SK-N-SH treated with all-trans-retinoic acid at 6 μM for 48 hours (cell line): ENCODE measurements at regions not wholly inside any gene's neighbourhood (a gene's known extent, or its start where the extent isn't known, plus 50 kb on each side); places are given as distances from the start of the nearest gene placed in this dataset.

Experiments used
- ATAC-seq: fragments of 200-7000 bp; cut with Tn5 transposase; 3 replicates; pipeline ENCODE4 v1.9.1; 2020; ENCODE audit warnings: mild to moderate bottlenecking, moderate library complexity
- ARNTL ChIP-seq: fragments of 450-650 bp; formaldehyde crosslinking; IDR thresholded peaks from 2 replicates; pipeline ENCODE4 v1.5.0; 2020; ENCODE audit warnings: low read depth, mild to moderate bottlenecking, moderate library complexity, borderline replicate concordance
- BACH2 ChIP-seq: fragments of 250-450 bp; sonication (Bioruptor Pico); IDR thresholded peaks from 2 replicates; pipeline ENCODE4 v1.9.0; 2021; ENCODE audit warnings: mild to moderate bottlenecking, borderline replicate concordance
- CSDC2 ChIP-seq: fragments of 250-450 bp; sonication (Bioruptor Pico); IDR thresholded peaks from 2 replicates; pipeline ENCODE4 v1.5.0; 2020; ENCODE audit warnings: mild to moderate bottlenecking, moderate library complexity
- ESRRG ChIP-seq: fragments of 250-450 bp; sonication (Bioruptor Pico); IDR thresholded peaks from 2 replicates; pipeline ENCODE4 v1.6.1; 2021; ENCODE audit warnings: mild to moderate bottlenecking
- GLIS3 ChIP-seq: fragments of 250-450 bp; sonication (Bioruptor Pico); IDR thresholded peaks from 2 replicates; pipeline ENCODE4 v1.5.0; 2020; ENCODE audit warnings: mild to moderate bottlenecking, moderate library complexity
- OSR1 ChIP-seq: fragments of 250-450 bp; sonication (Bioruptor Pico); IDR thresholded peaks from 2 replicates; pipeline ENCODE4 v1.8.0; 2022; ENCODE audit warnings: moderate library complexity, mild to moderate bottlenecking, inconsistent platforms
- PATZ1 ChIP-seq: fragments of 250-450 bp; sonication (Bioruptor Pico); IDR thresholded peaks from 2 replicates; pipeline ENCODE4 v1.8.0; 2020; ENCODE audit warnings: mild to moderate bottlenecking, moderate library complexity, borderline replicate concordance
- PPARA ChIP-seq: fragments of 250-450 bp; sonication (Bioruptor Pico); IDR thresholded peaks from 2 replicates; pipeline ENCODE4 v1.5.0; 2020; ENCODE audit warnings: mild to moderate bottlenecking, borderline replicate concordance
- RARB ChIP-seq: fragments of 250-450 bp; sonication (Bioruptor Pico); IDR thresholded peaks from 2 replicates; pipeline ENCODE4 v1.8.0; 2021; ENCODE audit warnings: mild to moderate bottlenecking, moderate library complexity
- SNAI2 ChIP-seq: fragments of 250-450 bp; sonication (Bioruptor Pico); IDR thresholded peaks from 2 replicates; pipeline ENCODE4 v1.5.0; 2020; ENCODE audit warnings: mild to moderate bottlenecking, moderate library complexity
- TCF4 ChIP-seq: fragments of 250-450 bp; sonication (Bioruptor Pico); IDR thresholded peaks from 2 replicates; pipeline ENCODE4 v1.8.0; 2021; ENCODE audit warnings: mild to moderate bottlenecking, moderate library complexity, borderline replicate concordance
- TOX ChIP-seq: fragments of 250-450 bp; sonication (Bioruptor Pico); IDR thresholded peaks from 2 replicates; pipeline ENCODE4 v1.8.0; 2021; ENCODE audit warnings: mild to moderate bottlenecking, moderate library complexity, borderline replicate concordance
- TSHZ2 ChIP-seq: fragments of 250-450 bp; sonication (Bioruptor Pico); IDR thresholded peaks from 2 replicates; pipeline ENCODE4 v1.5.0; 2020; ENCODE audit warnings: mild to moderate bottlenecking, moderate library complexity
- ZC3H10 ChIP-seq: fragments of 250-450 bp; sonication (Bioruptor Pico); IDR thresholded peaks from 2 replicates; pipeline ENCODE4 v1.5.1; 2021; ENCODE audit warnings: mild to moderate bottlenecking, moderate library complexity
- ZFP3 ChIP-seq: fragments of 250-450 bp; sonication (Bioruptor Pico); IDR thresholded peaks from 2 replicates; pipeline ENCODE4 v1.5.0; 2020; ENCODE audit warnings: mild to moderate bottlenecking, moderate library complexity
- ZFP30 ChIP-seq: fragments of 450-650 bp; formaldehyde crosslinking; IDR thresholded peaks from 2 replicates; pipeline ENCODE4 v1.5.0; 2022; ENCODE audit warnings: mild to moderate bottlenecking, moderate library complexity
- ZNF565 ChIP-seq: fragments of 450-650 bp; formaldehyde crosslinking; conservative IDR thresholded peaks from 2 replicates; pipeline ENCODE4 v1.5.0; 2020; ENCODE audit warnings: low read depth, mild to moderate bottlenecking, moderate library complexity
- ZNF70 ChIP-seq: fragments of 450-650 bp; formaldehyde crosslinking; IDR thresholded peaks from 2 replicates; pipeline ENCODE4 v1.5.0; 2020; ENCODE audit warnings: mild to moderate bottlenecking, moderate library complexity
- ZNF8 ChIP-seq: fragments of 450-650 bp; formaldehyde crosslinking; IDR thresholded peaks from 2 replicates; pipeline ENCODE4 v1.5.0; 2020; ENCODE audit warnings: mild to moderate bottlenecking, moderate library complexity
- TF ChIP-seq, protein P1 (sequence below): fragments of 250-450 bp; sonication (Bioruptor Pico); IDR thresholded peaks from 2 replicates; pipeline ENCODE4 v1.5.1; 2020; ENCODE audit warnings: low read depth, mild to moderate bottlenecking, moderate library complexity
- TF ChIP-seq, protein P2 (sequence below): fragments of 250-450 bp; sonication (Bioruptor Pico); IDR thresholded peaks from 2 replicates; pipeline ENCODE4 v1.5.1; 2021; ENCODE audit warnings: mild to moderate bottlenecking, moderate library complexity
- TF ChIP-seq, protein P3 (sequence below): fragments of 250-450 bp; sonication (Bioruptor Pico); IDR thresholded peaks from 2 replicates; pipeline ENCODE4 v1.8.0; 2021; ENCODE audit warnings: low read depth, mild to moderate bottlenecking, moderate library complexity, borderline replicate concordance

- no peak for ATAC-seq
- TF ChIP-seq, protein P1, sequence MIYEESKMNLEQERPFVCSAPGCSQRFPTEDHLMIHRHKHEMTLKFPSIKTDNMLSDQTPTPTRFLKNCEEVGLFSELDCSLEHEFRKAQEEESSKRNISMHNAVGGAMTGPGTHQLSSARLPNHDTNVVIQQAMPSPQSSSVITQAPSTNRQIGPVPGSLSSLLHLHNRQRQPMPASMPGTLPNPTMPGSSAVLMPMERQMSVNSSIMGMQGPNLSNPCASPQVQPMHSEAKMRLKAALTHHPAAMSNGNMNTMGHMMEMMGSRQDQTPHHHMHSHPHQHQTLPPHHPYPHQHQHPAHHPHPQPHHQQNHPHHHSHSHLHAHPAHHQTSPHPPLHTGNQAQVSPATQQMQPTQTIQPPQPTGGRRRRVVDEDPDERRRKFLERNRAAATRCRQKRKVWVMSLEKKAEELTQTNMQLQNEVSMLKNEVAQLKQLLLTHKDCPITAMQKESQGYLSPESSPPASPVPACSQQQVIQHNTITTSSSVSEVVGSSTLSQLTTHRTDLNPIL (CRISPR knock-in tag) = no peak
- TF ChIP-seq BACH2 (no peak), CSDC2 (CRISPR knock-in tag) (no peak), SNAI2 (CRISPR knock-in tag) (no peak), RARB (CRISPR knock-in tag) (no peak), ZC3H10 (no peak), TCF4 (CRISPR knock-in tag) (no peak), ZNF565 (CRISPR knock-in tag) (no peak), ARNTL (CRISPR knock-in tag) (no peak), ZFP30 (CRISPR knock-in tag) (no peak), OSR1 (CRISPR knock-in tag) (no peak), ZNF8 (CRISPR knock-in tag) (no peak), ZFP3 (no peak), PATZ1 (no peak), PPARA (no peak)
- TF ChIP-seq, protein P2, sequence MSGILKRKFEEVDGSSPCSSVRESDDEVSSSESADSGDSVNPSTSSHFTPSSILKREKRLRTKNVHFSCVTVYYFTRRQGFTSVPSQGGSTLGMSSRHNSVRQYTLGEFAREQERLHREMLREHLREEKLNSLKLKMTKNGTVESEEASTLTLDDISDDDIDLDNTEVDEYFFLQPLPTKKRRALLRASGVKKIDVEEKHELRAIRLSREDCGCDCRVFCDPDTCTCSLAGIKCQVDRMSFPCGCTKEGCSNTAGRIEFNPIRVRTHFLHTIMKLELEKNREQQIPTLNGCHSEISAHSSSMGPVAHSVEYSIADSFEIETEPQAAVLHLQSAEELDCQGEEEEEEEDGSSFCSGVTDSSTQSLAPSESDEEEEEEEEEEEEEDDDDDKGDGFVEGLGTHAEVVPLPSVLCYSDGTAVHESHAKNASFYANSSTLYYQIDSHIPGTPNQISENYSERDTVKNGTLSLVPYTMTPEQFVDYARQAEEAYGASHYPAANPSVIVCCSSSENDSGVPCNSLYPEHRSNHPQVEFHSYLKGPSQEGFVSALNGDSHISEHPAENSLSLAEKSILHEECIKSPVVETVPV (CRISPR knock-in tag) = no peak
Observed at GRCh38 chr21:27021801-27022200, 54.9 kb upstream of the ADAMTS5 start.

DNA sequence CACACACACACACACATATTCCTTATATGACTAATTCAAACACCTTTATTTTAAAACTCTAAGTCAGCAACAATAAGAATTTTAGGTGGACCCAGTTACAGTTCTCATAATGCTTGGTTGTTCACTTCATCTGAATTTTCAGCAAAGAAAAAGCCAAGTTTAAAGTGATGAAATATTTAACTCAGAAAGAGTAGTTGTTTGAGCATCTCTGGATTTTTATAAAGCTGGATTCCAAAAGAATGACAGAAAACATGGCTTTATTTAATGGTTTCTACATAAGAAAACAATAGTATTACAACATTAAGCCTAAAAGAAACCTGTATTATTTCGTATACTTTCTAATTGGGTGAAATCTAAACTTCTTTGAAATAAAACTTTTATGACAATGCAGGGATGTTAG, 54.2 kb upstream of the ADAMTS5 start:
- no peak for ATAC-seq
- TF ChIP-seq ZC3H10 (no peak), ZNF70 (no peak), OSR1 (CRISPR knock-in tag) (no peak), ARNTL (CRISPR knock-in tag) (no peak), TCF4 (CRISPR knock-in tag) (no peak), ESRRG (CRISPR knock-in tag) (no peak), RARB (CRISPR knock-in tag) (no peak), PATZ1 (no peak), ZNF8 (CRISPR knock-in tag) (no peak)
- TF ChIP-seq, protein P2 (CRISPR knock-in tag) = no peak

DNA sequence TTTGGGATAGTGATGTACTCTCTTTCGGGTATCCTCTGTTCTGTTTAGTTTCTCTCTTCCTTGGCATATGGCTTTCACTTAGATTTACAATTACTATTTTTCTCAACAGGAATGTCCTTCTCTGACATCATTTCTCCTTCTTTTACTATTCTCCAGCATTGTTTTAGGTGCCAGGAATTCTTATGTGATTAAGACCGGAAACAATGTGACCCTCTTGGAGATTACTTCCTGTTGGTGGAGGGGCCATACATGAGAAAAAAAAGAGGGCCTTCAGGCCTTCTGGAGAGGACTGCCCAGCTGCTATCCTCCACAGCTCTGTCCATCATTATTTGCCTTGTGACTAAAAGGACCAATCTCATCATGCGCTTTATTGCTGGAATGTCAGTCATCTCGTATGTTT, 50.4 kb upstream of the ADAMTS5 start:
- ATAC-seq = no peak
- TF ChIP-seq ZFP30 (CRISPR knock-in tag) = no peak
- TF ChIP-seq OSR1 (CRISPR knock-in tag) = no peak
- TF ChIP-seq, protein P1 (CRISPR knock-in tag) = no peak
- TF ChIP-seq ARNTL (CRISPR knock-in tag) = no peak
- TF ChIP-seq ZNF70 = no peak
- TF ChIP-seq ZNF565 (CRISPR knock-in tag) = no peak
- no peak for TF ChIP-seq TCF4 (CRISPR knock-in tag)
- TF ChIP-seq, protein P3, sequence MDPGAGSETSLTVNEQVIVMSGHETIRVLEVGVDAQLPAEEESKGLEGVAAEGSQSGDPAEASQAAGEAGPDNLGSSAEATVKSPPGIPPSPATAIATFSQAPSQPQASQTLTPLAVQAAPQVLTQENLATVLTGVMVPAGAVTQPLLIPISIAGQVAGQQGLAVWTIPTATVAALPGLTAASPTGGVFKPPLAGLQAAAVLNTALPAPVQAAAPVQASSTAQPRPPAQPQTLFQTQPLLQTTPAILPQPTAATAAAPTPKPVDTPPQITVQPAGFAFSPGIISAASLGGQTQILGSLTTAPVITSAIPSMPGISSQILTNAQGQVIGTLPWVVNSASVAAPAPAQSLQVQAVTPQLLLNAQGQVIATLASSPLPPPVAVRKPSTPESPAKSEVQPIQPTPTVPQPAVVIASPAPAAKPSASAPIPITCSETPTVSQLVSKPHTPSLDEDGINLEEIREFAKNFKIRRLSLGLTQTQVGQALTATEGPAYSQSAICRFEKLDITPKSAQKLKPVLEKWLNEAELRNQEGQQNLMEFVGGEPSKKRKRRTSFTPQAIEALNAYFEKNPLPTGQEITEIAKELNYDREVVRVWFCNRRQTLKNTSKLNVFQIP (CRISPR knock-in tag) = no peak
- TF ChIP-seq TSHZ2 (CRISPR knock-in tag) = no peak
- TF ChIP-seq RARB (CRISPR knock-in tag) = no peak
- no peak for TF ChIP-seq TOX (CRISPR knock-in tag)
- TF ChIP-seq GLIS3 = no peak
